Fibroblast of lung (primary cell): ENCODE measurements at regions not wholly inside any gene's neighbourhood (a gene's known extent, or its start where the extent isn't known, plus 50 kb on each side); places are given as distances from the start of the nearest gene placed in this dataset.

Source experiments
- DNase-seq, 2 donors: peaks; one replicate each; pipeline versions ENCODE4 v3.0.0 to v3.0.0-alpha.2; 2010; ENCODE audit warnings: low read depth in 2 of 2
- H2AFZ ChIP-seq: 2 replicates; pipeline ENCODE4 v1.5.1; 2012; ENCODE audit warnings: low read length, control low read depth, inconsistent platforms
- H3K27ac ChIP-seq: 2 replicates; pipeline ENCODE4 v1.5.1; 2011; ENCODE audit warnings: low read length, control low read depth; ENCODE audit not compliant: insufficient read depth
- H3K27me3 ChIP-seq: 2 replicates; pipeline ENCODE4 v1.5.1; 2011; ENCODE audit warnings: mild to moderate bottlenecking, low read length; ENCODE audit not compliant: control insufficient read depth, insufficient read depth
- H3K36me3 ChIP-seq: 2 replicates; pipeline ENCODE4 v1.5.1; 2011; ENCODE audit warnings: low read length; ENCODE audit not compliant: control insufficient read depth, insufficient read depth
- H3K4me1 ChIP-seq: 2 replicates; pipeline ENCODE4 v1.5.1; 2011; ENCODE audit warnings: low read length; ENCODE audit not compliant: control insufficient read depth, insufficient read depth; ENCODE audit errors: extremely low read depth
- H3K4me2 ChIP-seq: 2 replicates; pipeline ENCODE4 v1.5.1; 2011; ENCODE audit warnings: low read length, control low read depth; ENCODE audit not compliant: insufficient read depth; ENCODE audit errors: extremely low read depth
- H3K4me3 ChIP-seq, 4 experiments: fragments of 200-600 bp in 1 of 4; sonication (generic) in 1 of 4; replicated peaks in 1 of 4; 2 replicates each; pipeline ENCODE4 v1.5.1; 2011 to 2016; ENCODE audit warnings: low read length in 4 of 4, low read depth in 3 of 4, mild to moderate bottlenecking in 3 of 4, control low read depth in 2 of 4, inconsistent platforms in 1 of 4, mixed read lengths in 1 of 4; ENCODE audit not compliant: insufficient read depth in 1 of 4; ENCODE audit errors: control extremely low read depth in 1 of 4
- H3K79me2 ChIP-seq: 2 replicates; pipeline ENCODE4 v1.5.1; 2012; ENCODE audit warnings: mild to moderate bottlenecking, low read length, inconsistent platforms; ENCODE audit not compliant: control insufficient read depth, insufficient read depth
- H3K9ac ChIP-seq: 2 replicates; pipeline ENCODE4 v1.5.1; 2011; ENCODE audit warnings: mild to moderate bottlenecking, low read length, control low read depth; ENCODE audit not compliant: insufficient read depth
- H3K9me3 ChIP-seq: 2 replicates; pipeline ENCODE4 v1.5.1; 2012; ENCODE audit warnings: low read depth, low read length; ENCODE audit not compliant: control insufficient read depth, insufficient read depth
- H4K20me1 ChIP-seq: 2 replicates; pipeline ENCODE4 v1.5.1; 2011; ENCODE audit warnings: low read length; ENCODE audit not compliant: control insufficient read depth, insufficient read depth; ENCODE audit errors: extremely low read depth
- CTCF ChIP-seq, 2 donors: IDR thresholded peaks in 1 of 2; conservative IDR thresholded peaks in 1 of 2; 1 replicate in 1 of 2; 2 replicates in 1 of 2; pipeline ENCODE4 v1.5.1; 2011 to 2012; ENCODE audit warnings: low read length in 2 of 2, control low read depth in 1 of 2, inconsistent platforms in 1 of 2, low read depth in 1 of 2, mild to moderate bottlenecking in 1 of 2
- EZH2 ChIP-seq: IDR thresholded peaks from 2 replicates; pipeline ENCODE4 v1.5.1; 2012; ENCODE audit warnings: low read length, control low read depth, mild to moderate bottlenecking; ENCODE audit errors: missing control alignments

- Histone ChIP-seq H3K79me2 (no peaks in the 10 kb centered on the region), H3K4me2 (no peak overlapping the region), H3K9me3 (no peaks in the 10 kb centered on the region), H3K27me3 (no peaks in the 10 kb centered on the region), H3K36me3 (no peaks in the 10 kb centered on the region), H4K20me1 (no peaks in the 10 kb centered on the region), H2AFZ (no peak overlapping the region), H3K4me1 (no peaks in the 10 kb centered on the region), H3K9ac (no peak overlapping the region), H3K27ac (no peak overlapping the region), H3K4me3 (no peak overlapping the region)
- TF ChIP-seq EZH2 (no peak), CTCF (conservative IDR thresholded peaks at IDR 0.05 in 1 of 2, IDR thresholded peaks at IDR 0.05 in 1 of 2; ENCODE audit: low read depth in 1 of 2, low read length in 2 of 2) (no peak)
- DNase-seq, result no peak
These were observed 125.1 kb downstream of the GLRX3 start for GRCh38 chr10:130261306-130261705.

GRCh38 chr10:130261766-130262165, 125.6 kb downstream of the GLRX3 start:
- DNase-seq, result no peak
- no peak overlapping the region for H3K4me2 ChIP-seq
- no peak overlapping the region for H3K9ac ChIP-seq
- no peaks in the 10 kb centered on the region for H4K20me1 ChIP-seq
- no peak overlapping the region for H2AFZ ChIP-seq
- no peaks in the 10 kb centered on the region for H3K27me3 ChIP-seq
- H3K36me3 ChIP-seq, result no peaks in the 10 kb centered on the region
- H3K9me3 ChIP-seq, result no peaks in the 10 kb centered on the region
- H3K79me2 ChIP-seq, result no peaks in the 10 kb centered on the region
- H3K27ac ChIP-seq, result no peak overlapping the region
- TF ChIP-seq EZH2 (no peak), CTCF (conservative IDR thresholded peaks at IDR 0.05 in 1 of 2, IDR thresholded peaks at IDR 0.05 in 1 of 2; ENCODE audit: low read depth in 1 of 2, low read length in 2 of 2) (no peak)
- no peaks in the 10 kb centered on the region for H3K4me1 ChIP-seq
- no peak overlapping the region for H3K4me3 ChIP-seq

GRCh38 chr10:130263289-130263688, 127.1 kb downstream of the GLRX3 start:
- Histone ChIP-seq H3K27me3 (no peaks in the 10 kb centered on the region), H3K36me3 (no peaks in the 10 kb centered on the region)

More at GRCh38 chr10:130263289-130263688, 127.1 kb downstream of the GLRX3 start:
- TF ChIP-seq EZH2 (no peak), CTCF (conservative IDR thresholded peaks at IDR 0.05 in 1 of 2, IDR thresholded peaks at IDR 0.05 in 1 of 2; ENCODE audit: low read depth in 1 of 2, low read length in 2 of 2) (no peak)
- Histone ChIP-seq H3K9ac (no peak overlapping the region), H3K4me3 (no peak overlapping the region), H4K20me1 (no peaks in the 10 kb centered on the region), H3K4me1 (no peaks in the 10 kb centered on the region), H3K9me3 (no peaks in the 10 kb centered on the region), H3K79me2 (no peaks in the 10 kb centered on the region), H3K4me2 (no peak overlapping the region), H2AFZ (no peak overlapping the region), H3K27ac (no peak overlapping the region)
- DNase-seq, result no peak
